ENCODE measurements at regions not wholly inside any gene's neighbourhood (a gene's known extent, or its start where the extent isn't known, plus 50 kb on each side); places are given as distances from the start of the nearest gene placed in this dataset.
"Not testable (repeated sequence)": the region's sequence is repeated elsewhere in the genome, so short reads cannot be mapped to it uniquely, and the experiment has no call there.

GRCh38 chr6:113358063-113358583 is 499.0 kb upstream of the MARCKS start:
- DNase-seq (ENCODE audit: low read depth in 1 of 2, low spot score in 1 of 2): no peak

DNA sequence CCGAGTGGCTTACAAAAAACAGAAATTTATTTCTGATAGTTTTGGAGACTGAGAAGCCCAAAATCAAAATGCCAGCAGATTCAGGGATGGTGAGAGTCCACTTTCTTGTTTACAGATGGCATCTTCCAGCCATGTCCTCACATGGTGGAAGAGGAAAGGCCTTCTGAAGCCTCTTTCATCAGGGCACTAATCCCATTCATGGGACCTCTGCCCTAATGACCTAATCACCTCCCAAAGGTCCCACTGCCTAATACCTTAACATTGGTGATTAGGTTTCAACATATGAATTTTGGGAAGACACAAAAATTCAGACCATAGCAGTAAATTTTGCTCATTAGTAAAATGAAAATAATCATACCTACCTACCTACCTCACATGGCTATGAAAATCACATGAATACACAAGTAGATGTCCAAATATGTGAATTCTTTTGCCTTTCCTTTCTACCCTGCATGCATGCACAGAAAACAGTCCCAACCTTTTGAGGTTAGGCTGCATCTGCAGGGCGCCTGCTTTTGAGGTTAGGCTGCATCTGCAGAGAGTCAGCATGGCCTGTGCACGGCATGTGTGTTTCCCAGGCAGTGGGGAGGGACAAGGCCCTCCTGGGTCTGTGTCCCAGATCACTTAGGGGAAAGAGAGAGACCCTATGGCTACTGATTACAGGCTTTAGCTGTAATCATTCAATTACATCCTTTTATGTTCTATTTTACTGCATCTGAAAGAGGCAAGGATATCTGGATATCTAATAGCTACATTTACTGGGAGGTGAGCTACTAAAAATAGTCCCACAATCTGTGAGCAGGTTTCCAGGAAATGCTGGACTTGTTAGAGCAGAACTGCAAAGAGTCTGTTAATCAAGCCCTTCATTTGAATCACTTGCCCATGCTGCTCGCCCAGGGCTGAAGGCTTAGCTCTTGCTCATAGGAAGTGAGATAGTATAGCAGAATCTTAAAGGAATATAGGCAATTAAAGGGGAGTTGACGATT is 497.7 kb upstream of the MARCKS start:
- DNase-seq (ENCODE audit: low read depth in 1 of 2, low spot score in 1 of 2): no peak

DNA sequence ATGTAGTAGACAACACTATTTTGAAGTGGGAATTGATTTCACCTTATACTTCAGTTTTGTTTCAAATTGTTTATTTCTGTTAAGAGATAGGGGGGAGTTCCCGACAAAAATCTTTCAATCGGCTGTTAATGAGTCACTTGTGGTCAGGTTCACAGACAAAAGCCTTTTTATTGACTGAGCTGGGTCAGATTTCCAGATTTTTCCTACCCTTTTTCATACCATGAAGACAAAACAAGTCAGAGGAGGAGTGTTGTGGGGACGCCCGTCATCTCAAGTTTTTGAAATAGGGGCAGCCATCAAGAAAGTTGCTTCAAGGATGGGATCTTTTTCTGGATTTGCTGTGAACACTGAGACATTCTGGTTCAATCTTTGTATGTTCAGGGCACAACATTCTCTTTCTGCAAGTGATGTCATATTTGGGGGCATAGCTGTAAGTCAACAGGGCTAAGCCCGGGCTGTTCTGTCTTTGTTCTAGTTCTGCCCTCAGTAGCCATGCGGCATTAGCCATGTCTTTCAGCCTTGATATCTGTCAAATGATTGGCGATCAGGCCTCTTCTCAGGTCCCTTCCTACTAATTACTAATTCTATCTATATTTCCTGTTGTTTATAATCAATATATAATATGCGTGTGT is 496.0 kb upstream of the MARCKS start:
- no peak for DNase-seq (ENCODE audit: low read depth in 1 of 2, low spot score in 1 of 2)

GRCh38 chr6:113362301-113363047 is 494.7 kb upstream of the MARCKS start:
- no peak for DNase-seq (ENCODE audit: low read depth in 1 of 2, low spot score in 1 of 2)

- no peak for DNase-seq (ENCODE audit: low read depth in 1 of 2, low spot score in 1 of 2)
These were observed 493.9 kb upstream of the MARCKS start for GRCh38 chr6:113363048-113363798.

DNA sequence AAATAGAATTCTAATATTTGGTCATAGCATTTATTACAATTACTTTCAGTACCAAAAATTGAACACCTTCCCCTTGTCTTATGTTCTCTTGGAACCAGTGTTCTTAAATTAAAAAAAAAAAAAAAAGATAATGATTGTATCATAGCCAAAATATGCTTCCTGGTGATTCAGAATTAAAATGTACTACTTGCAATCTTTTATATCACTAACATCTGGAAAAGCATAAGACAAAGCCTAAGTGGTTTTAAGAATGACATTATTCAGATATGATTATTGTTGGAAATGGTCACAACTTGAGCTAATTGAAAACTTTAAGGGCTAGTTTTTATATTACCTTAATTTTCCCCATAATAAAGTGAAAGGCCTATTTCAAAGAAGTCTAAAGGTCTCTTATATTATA is 493.3 kb upstream of the MARCKS start:
- no peak for DNase-seq (ENCODE audit: low read depth in 1 of 2, low spot score in 1 of 2)

DNA sequence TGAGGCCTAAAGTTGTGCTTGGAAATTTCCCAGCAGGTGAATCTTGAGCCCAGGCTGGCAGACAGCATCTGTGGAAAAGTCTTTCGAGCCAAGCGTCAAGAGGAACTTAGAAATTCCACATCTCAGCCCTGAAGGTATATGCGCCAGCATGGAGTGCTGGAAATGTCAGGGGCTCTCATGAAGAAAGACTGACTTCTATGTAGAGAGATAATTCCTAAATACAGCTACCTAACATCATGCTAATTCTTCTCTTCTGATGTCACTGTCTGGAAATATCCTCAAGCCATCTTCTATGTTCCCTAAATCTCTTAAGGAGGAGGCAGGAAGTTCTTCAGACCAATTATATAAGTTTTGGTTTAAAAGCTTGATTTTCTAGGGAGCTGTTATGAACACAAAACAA is 492.4 kb upstream of the MARCKS start:
- no peak for DNase-seq (ENCODE audit: low read depth in 1 of 2, low spot score in 1 of 2)

- no peak for DNase-seq (ENCODE audit: low read depth in 1 of 2, low spot score in 1 of 2)
These were observed 492.0 kb upstream of the MARCKS start for GRCh38 chr6:113365191-113365590.

DNA sequence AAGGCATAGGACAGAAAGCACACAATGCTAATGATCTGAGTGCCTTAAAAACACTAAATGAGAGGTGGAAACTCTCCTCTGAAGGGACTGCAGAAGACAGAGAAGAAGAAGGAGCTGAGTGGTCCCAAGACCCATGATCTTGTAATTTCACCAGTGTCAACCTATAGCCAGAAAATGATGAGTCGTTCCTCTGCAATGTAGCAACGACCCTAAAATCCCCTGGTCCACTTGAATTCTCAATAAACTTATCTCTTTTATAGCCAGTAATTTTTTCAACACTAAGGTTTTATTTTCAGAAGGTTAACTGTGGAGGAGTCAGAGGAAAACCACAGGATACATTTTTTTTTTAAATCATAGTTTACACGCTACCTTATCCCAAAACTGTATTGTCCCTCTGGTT is 490.6 kb upstream of the MARCKS start:
- DNase-seq (ENCODE audit: low read depth in 1 of 2, low spot score in 1 of 2): no peak

GRCh38 chr6:113370508-113371502 is 486.3 kb upstream of the MARCKS start:
- no peak for DNase-seq (ENCODE audit: low read depth in 1 of 2, low spot score in 1 of 2)

DNA sequence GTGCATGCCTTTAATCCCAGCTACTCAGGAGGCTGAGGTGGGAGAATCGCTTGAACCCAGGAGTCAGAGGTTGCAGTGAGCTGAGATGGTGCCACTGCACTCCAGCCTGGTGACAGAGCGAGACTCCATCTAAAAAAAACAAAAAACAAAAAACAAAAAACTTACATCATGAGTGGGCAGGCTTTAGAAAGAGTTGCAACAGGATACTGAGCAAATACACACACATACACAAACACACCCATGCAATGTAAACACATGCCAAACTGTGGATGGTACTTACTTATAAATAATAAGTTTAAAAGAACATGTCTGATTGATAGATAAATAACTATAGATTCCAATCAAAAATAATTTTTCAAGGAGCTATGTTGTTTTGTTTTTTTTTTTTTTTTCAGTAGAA is 481.7 kb upstream of the MARCKS start:
- not testable (repeated sequence) for DNase-seq (ENCODE audit: low read depth in 1 of 2, low spot score in 1 of 2)

GRCh38 chr6:113375950-113376846 is 480.9 kb upstream of the MARCKS start:
- no peak for DNase-seq (ENCODE audit: low read depth in 1 of 2, low spot score in 1 of 2)

- DNase-seq (ENCODE audit: low read depth in 1 of 2, low spot score in 1 of 2): no peak
These were observed 480.3 kb upstream of the MARCKS start for GRCh38 chr6:113376847-113377165.

DNA sequence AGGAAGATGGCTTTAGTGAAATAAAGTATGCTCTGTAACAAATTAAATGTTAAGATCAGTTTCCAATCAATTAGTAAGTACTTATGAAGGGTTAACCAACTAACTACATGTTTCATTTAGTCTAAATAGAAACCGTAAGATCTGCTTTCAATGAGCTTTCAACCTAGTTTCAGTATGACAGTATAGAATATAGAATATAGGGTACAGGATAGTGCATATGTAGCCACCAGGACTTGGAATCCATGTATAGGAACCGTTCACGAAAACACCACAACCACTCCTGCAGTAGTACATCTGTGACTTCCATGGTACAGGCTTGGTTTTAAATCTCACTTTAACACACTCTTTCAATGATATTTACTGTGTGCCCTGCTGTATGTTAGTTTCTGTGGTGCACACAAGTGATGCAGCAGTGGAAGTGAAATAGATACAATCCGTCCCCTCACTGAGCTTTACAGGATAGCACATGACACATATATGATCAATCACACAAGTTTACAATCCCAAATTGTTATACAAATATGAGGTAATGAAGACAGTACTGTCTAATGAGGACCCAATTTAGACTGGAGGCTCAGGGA is 479.7 kb upstream of the MARCKS start:
- no peak for DNase-seq (ENCODE audit: low read depth in 1 of 2, low spot score in 1 of 2)

GRCh38 chr6:113380591-113380990 is 476.6 kb upstream of the MARCKS start:
- DNase-seq (ENCODE audit: low read depth in 1 of 2, low spot score in 1 of 2): no peak

DNA sequence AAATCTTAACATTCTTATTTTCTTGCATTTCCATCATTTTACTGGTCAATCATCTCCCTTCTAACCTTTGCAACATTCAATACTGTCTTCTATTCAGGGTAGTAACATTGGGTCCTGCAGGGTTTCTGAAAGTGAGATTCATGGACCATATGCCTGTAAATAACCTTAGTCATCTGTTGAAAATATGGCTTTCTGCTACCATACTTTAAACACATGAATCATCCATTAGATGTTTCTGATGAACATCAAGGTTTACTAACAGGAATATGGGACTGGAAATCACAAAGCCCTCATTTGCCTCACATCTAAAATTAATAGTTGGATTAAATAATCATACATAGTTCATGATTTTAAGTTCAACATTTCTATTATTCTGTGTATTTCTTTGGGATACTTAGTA is 475.9 kb upstream of the MARCKS start:
- no peak for DNase-seq (ENCODE audit: low read depth in 1 of 2, low spot score in 1 of 2)

- DNase-seq (ENCODE audit: low read depth in 1 of 2, low spot score in 1 of 2): no peak
These were observed 475.2 kb upstream of the MARCKS start for GRCh38 chr6:113381959-113382358.

DNA sequence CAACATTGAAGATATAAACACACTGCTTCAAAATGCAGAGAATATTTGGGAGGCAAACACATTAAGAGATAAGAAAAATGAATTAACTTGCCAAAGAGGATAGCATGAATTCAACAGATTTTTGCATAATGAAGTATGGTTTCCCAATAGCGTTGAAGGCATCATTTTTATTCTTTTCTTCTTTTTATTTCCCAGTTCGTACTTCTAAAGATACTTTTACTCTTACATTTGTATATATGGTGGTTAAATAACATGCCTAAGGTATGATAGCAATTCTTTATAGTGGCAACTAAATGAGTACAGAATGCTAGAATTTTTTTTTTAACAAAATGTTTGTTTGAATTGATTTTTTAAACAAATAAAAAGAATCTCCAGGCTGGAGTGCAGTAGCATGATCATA is 473.4 kb upstream of the MARCKS start:
- no peak for DNase-seq (ENCODE audit: low read depth in 1 of 2, low spot score in 1 of 2)
